ENCODE measurements at regions not wholly inside any gene's neighbourhood (a gene's known extent, or its start where the extent isn't known, plus 50 kb on each side); places are given as distances from the start of the nearest gene placed in this dataset.

- intact Hi-C loops (cut with micrococcal nuclease), result no loop called here
- Histone ChIP-seq H3K4me3 (replicated peaks in 1 of 3; ENCODE audit: low read depth in 2 of 3, low read length in 3 of 3) (no peak overlapping the region), H3K27ac (ENCODE audit: low read depth in 1 of 2, low read length in 2 of 2) (no peak overlapping the region), H2AFZ (ENCODE audit: insufficient read depth, low read depth, low read length, poor library complexity, severe bottlenecking) (no peak overlapping the region), H3K36me3 (replicated peaks in 1 of 2; ENCODE audit: control insufficient read depth in 1 of 2, insufficient read depth in 2 of 2, low read length in 2 of 2) (no peaks in the 10 kb centered on the region), H3K27me3 (ENCODE audit: control insufficient read depth in 2 of 2, insufficient read depth in 2 of 2, low read length in 2 of 2) (no peaks in the 10 kb centered on the region), H3K79me2 (ENCODE audit: insufficient read depth, low read length) (no peaks in the 10 kb centered on the region), H3K4me2 (replicated peaks; ENCODE audit: extremely low read depth, low read length, poor library complexity, severe bottlenecking) (no peak overlapping the region), H3K4me1 (ENCODE audit: control insufficient read depth in 1 of 2, insufficient read depth in 2 of 2, low read length in 2 of 2) (no peaks in the 10 kb centered on the region), H3K9me3 (replicated peaks in 1 of 2; ENCODE audit: control insufficient read depth in 1 of 2, insufficient read depth in 1 of 2, low read length in 2 of 2) (no peaks in the 10 kb centered on the region), H4K20me1 (ENCODE audit: insufficient read depth, low read length) (no peaks in the 10 kb centered on the region), H3K9ac (ENCODE audit: insufficient read depth, low read length, poor library complexity, severe bottlenecking) (no peak overlapping the region)
- H3K4me3 Mint-ChIP-seq, result no peak overlapping the region
- no peak overlapping the region for H3K27ac Mint-ChIP-seq
- no peaks in the 10 kb centered on the region for H3K4me1 Mint-ChIP-seq
- TF ChIP-seq, protein P1, sequence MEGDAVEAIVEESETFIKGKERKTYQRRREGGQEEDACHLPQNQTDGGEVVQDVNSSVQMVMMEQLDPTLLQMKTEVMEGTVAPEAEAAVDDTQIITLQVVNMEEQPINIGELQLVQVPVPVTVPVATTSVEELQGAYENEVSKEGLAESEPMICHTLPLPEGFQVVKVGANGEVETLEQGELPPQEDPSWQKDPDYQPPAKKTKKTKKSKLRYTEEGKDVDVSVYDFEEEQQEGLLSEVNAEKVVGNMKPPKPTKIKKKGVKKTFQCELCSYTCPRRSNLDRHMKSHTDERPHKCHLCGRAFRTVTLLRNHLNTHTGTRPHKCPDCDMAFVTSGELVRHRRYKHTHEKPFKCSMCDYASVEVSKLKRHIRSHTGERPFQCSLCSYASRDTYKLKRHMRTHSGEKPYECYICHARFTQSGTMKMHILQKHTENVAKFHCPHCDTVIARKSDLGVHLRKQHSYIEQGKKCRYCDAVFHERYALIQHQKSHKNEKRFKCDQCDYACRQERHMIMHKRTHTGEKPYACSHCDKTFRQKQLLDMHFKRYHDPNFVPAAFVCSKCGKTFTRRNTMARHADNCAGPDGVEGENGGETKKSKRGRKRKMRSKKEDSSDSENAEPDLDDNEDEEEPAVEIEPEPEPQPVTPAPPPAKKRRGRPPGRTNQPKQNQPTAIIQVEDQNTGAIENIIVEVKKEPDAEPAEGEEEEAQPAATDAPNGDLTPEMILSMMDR (IDR thresholded peaks at IDR 0.05), result no peak
- no peak for DNase-seq
- H3K27me3 Mint-ChIP-seq (ENCODE audit: low read depth in 3 of 3), result no peaks in the 10 kb centered on the region
- peaks cover 0 to 6% (median 2%) of the 10 kb centered on the region in 7 donors for H3K9me3 Mint-ChIP-seq
- no peaks in the 10 kb centered on the region for H3K36me3 Mint-ChIP-seq
Measured at GRCh38 chr12:87758271-87758670, 270.9 kb downstream of the C12orf50 start.

- H2AFZ ChIP-seq (ENCODE audit: insufficient read depth, low read depth, low read length, poor library complexity, severe bottlenecking), result no peak overlapping the region
- H3K9me3 ChIP-seq (replicated peaks in 1 of 2; ENCODE audit: control insufficient read depth in 1 of 2, insufficient read depth in 1 of 2, low read length in 2 of 2), result no peaks in the 10 kb centered on the region
- H3K27ac ChIP-seq (ENCODE audit: low read depth in 1 of 2, low read length in 2 of 2), result no peak overlapping the region
- H3K27ac Mint-ChIP-seq, result no peak overlapping the region
- H3K27me3 ChIP-seq (ENCODE audit: control insufficient read depth in 2 of 2, insufficient read depth in 2 of 2, low read length in 2 of 2), result no peaks in the 10 kb centered on the region
- no peaks in the 10 kb centered on the region for H3K27me3 Mint-ChIP-seq (ENCODE audit: low read depth in 3 of 3)
- H3K36me3 Mint-ChIP-seq, result no peaks in the 10 kb centered on the region
- no peak overlapping the region for H3K4me2 ChIP-seq (replicated peaks; ENCODE audit: extremely low read depth, low read length, poor library complexity, severe bottlenecking)
- no peak overlapping the region for H3K4me3 ChIP-seq (replicated peaks in 1 of 3; ENCODE audit: low read depth in 2 of 3, low read length in 3 of 3)
- H3K4me3 Mint-ChIP-seq, result no peak overlapping the region
- WGBS (ENCODE audit: insufficient coverage), result no CpG with 5 or more reads among the region's 3 CpGs
- TF ChIP-seq, protein P1 (IDR thresholded peaks at IDR 0.05), result no peak
- no peaks in the 10 kb centered on the region for H3K36me3 ChIP-seq (replicated peaks in 1 of 2; ENCODE audit: control insufficient read depth in 1 of 2, insufficient read depth in 2 of 2, low read length in 2 of 2)
- H4K20me1 ChIP-seq (ENCODE audit: insufficient read depth, low read length), result no peaks in the 10 kb centered on the region
- no peaks in the 10 kb centered on the region for H3K4me1 Mint-ChIP-seq
- H3K79me2 ChIP-seq (ENCODE audit: insufficient read depth, low read length), result no peaks in the 10 kb centered on the region
- intact Hi-C loops (cut with micrococcal nuclease), result no loop called here
- DNase-seq, result no peak
- H3K9ac ChIP-seq (ENCODE audit: insufficient read depth, low read length, poor library complexity, severe bottlenecking), result no peak overlapping the region
- H3K9me3 Mint-ChIP-seq, result peaks cover 0 to 6% (median 2%) of the 10 kb centered on the region in 7 donors
- H3K4me1 ChIP-seq (ENCODE audit: control insufficient read depth in 1 of 2, insufficient read depth in 2 of 2, low read length in 2 of 2), result no peaks in the 10 kb centered on the region
Measured at GRCh38 chr12:87756721-87757120, 272.5 kb downstream of the C12orf50 start.

Data from CD14-positive monocyte (primary cell).